ENCODE measurements at regions not wholly inside any gene's neighbourhood (a gene's known extent, or its start where the extent isn't known, plus 50 kb on each side); places are given as distances from the start of the nearest gene placed in this dataset.
A peak's percentile ranks its signal among the peaks of the same experiment; 100 is the strongest.

GRCh38 chr15:70439304-70439877 is 324.0 kb downstream of the UACA start:
- H3K4me1 Mint-ChIP-seq (ENCODE audit: low read depth) = peaks cover 30% of the 10 kb centered on the region
- peaks cover 36% of the 10 kb centered on the region for H3K27me3 Mint-ChIP-seq (ENCODE audit: low read depth)
- H3K4me3 Mint-ChIP-seq = no peak overlapping the region
- H3K9me3 Mint-ChIP-seq = no peaks in the 10 kb centered on the region
- DNase-seq = no peak
- no peak overlapping the region for H3K27ac Mint-ChIP-seq
- no peaks in the 10 kb centered on the region for H3K36me3 Mint-ChIP-seq (ENCODE audit: insufficient read depth in 2 of 2)
- ATAC-seq (replicated peaks in 1 of 2) = no peak

- no peak for ATAC-seq (replicated peaks in 1 of 2)
- Mint-ChIP-seq H3K36me3 (ENCODE audit: insufficient read depth in 2 of 2) (no peaks in the 10 kb centered on the region), H3K27ac (no peak overlapping the region)
Observed at GRCh38 chr15:70438776-70439175, 324.6 kb downstream of the UACA start.

DNA sequence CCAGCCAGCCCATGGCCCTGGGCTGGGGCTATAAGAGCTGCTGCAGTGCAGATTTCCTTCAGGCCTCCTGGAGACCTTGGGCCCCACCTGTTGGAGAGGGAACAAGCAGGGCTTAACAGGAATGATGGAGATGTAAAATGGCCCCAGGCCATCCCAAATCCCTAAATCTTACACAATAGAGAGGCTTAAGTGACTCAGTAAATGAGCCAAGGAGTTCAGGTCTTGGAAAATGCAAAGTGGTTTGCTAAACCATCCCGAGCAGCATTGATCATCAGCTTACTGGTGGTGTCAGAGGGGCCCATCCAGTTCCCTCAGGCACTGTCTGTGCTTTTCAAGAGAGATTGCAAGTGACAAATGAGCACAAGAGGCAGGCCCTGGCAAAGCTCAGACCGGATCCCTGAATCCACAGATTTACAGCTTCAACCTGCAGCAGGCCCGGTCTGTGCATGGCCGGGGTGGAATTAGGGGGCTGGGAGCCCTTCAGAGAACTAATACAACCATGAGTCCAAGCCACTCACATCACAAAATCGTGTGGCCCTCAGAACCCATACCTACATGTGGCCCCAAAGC is 325.4 kb downstream of the UACA start:
- Mint-ChIP-seq H3K27me3 (ENCODE audit: low read depth) (peaks cover 22% of the 10 kb centered on the region), H3K9me3 (no peaks in the 10 kb centered on the region), H3K4me3 (no peak overlapping the region), H3K27ac (no peak overlapping the region), H3K36me3 (ENCODE audit: insufficient read depth in 2 of 2) (no peaks in the 10 kb centered on the region), H3K4me1 (ENCODE audit: low read depth) (peaks cover 30% of the 10 kb centered on the region)
- DNase-seq = no peak
- ATAC-seq (replicated peaks in 1 of 2) = no peak

More at GRCh38 chr15:70438776-70439175, 324.6 kb downstream of the UACA start:
- peaks cover 30% of the 10 kb centered on the region for H3K27me3 Mint-ChIP-seq (ENCODE audit: low read depth)
- no peaks in the 10 kb centered on the region for H3K9me3 Mint-ChIP-seq
- no peak for DNase-seq
- H3K4me3 Mint-ChIP-seq = no peak overlapping the region
- H3K4me1 Mint-ChIP-seq (ENCODE audit: low read depth) = peaks cover 30% of the 10 kb centered on the region

DNA sequence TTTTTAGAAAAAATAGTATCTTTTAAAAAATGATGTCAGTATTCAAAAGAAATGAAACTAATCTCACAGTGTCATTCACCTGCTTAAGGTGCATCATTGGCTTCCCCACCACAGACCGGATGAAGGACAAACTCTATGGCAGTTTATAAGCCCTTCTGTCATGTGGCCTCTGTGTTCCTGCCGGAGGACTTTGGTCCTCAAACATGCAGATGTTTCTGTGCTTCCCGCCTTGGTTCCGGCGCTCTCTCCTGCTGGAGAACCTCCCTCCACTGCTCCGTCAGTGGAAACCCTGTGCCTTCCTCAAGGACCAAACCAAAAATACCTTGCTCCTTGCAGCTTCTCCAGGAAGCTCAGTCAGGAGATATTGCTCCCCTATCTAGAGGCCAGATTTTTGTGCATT is 326.3 kb downstream of the UACA start:
- no peak for DNase-seq
- Mint-ChIP-seq H3K4me1 (ENCODE audit: low read depth) (peaks cover 35% of the 10 kb centered on the region), H3K4me3 (no peak overlapping the region), H3K36me3 (ENCODE audit: insufficient read depth in 2 of 2) (no peaks in the 10 kb centered on the region), H3K27me3 (ENCODE audit: low read depth) (peaks cover 13% of the 10 kb centered on the region), H3K27ac (no peak overlapping the region), H3K9me3 (no peaks in the 10 kb centered on the region)
- ATAC-seq (replicated peaks in 1 of 2) = no peak

DNA sequence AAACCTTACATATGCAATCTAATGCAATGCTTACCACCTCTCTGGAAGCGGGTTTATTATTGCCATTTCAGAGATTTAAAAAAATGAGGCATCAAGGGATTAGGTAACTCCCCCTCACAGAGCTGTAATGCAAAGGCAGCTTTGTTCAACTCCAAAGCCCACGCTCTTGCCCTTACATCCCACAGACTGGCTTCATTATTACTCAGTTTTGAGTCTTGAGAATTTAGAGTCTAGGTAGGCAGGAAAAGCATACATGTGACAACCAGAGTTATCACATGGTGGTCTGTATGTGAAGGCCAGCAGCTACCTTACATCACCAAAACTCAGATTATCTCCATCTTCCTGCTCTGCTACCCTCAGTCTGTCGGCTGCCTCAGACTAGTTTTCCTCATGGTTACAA is 326.9 kb downstream of the UACA start:
- peak; percentile 87 for ATAC-seq (replicated peaks in 1 of 2)

DNA sequence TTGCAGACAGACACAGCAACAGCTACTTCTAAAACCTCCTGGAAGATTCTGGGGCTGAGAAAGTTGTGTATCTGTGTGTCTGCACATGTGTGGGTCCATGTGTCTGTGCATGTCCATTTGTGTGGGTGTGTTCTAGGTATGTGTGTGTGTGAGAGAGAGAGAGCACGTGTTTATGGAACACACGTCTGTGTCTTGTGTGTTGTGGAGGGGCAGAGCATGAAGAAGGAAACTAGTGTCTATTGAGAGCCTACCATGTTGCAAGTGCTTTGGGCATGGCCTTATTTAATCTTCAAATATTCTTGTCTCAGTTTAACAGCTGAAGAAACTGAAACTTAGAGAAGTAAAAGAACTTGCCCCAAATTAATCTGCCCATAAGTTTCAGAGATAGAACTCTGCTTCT is 327.5 kb downstream of the UACA start:
- H3K36me3 Mint-ChIP-seq (ENCODE audit: insufficient read depth in 2 of 2) = no peaks in the 10 kb centered on the region
- H3K4me1 Mint-ChIP-seq (ENCODE audit: low read depth) = peaks cover 35% of the 10 kb centered on the region
- peak overlapping the region; percentile 5 to 13 for H3K4me3 Mint-ChIP-seq
- peaks cover 13% of the 10 kb centered on the region for H3K27me3 Mint-ChIP-seq (ENCODE audit: low read depth)
- ATAC-seq (replicated peaks in 1 of 2) (peak in 1 of 2 donors; percentile 29), DNase-seq (no peak)
- H3K27ac Mint-ChIP-seq = no peak overlapping the region
- no peaks in the 10 kb centered on the region for H3K9me3 Mint-ChIP-seq

More for the DNA sequence above, 326.9 kb downstream of the UACA start:
- Mint-ChIP-seq H3K9me3 (no peaks in the 10 kb centered on the region), H3K27me3 (ENCODE audit: low read depth) (peaks cover 9% of the 10 kb centered on the region), H3K36me3 (ENCODE audit: insufficient read depth in 2 of 2) (no peaks in the 10 kb centered on the region), H3K27ac (no peak overlapping the region), H3K4me1 (ENCODE audit: low read depth) (peaks cover 35% of the 10 kb centered on the region), H3K4me3 (no peak overlapping the region)
- peak; percentile 40 to 53 for DNase-seq

DNA sequence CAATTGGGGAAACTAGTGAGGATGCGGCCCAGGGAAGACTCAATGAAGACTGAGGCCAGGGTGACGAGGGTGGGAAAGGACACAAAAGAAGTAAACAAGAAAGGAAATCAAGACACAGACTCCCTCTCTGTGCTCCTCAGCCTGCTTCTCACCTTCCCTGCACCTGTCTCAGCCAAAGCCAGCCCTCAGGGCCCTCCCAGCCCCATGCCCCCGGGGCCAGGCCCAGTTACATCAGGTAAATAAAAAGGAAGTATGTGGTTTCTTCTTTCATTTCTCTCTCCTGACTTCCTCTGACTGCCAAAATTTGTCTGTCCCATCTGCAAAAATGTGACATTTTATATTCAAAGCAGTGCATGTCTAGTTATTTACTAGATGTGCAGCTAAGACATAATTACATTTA is 328.0 kb downstream of the UACA start:
- DNase-seq (no peak), ATAC-seq (replicated peaks in 1 of 2) (no peak)
- H3K9me3 Mint-ChIP-seq = no peaks in the 10 kb centered on the region
- H3K27ac Mint-ChIP-seq = no peak overlapping the region
- no peaks in the 10 kb centered on the region for H3K36me3 Mint-ChIP-seq (ENCODE audit: insufficient read depth in 2 of 2)
- peaks cover 13% of the 10 kb centered on the region for H3K27me3 Mint-ChIP-seq (ENCODE audit: low read depth)
- H3K4me3 Mint-ChIP-seq = peak overlapping the region; percentile 5 to 13
- H3K4me1 Mint-ChIP-seq (ENCODE audit: low read depth) = peaks cover 35% of the 10 kb centered on the region

GRCh38 chr15:70433586-70434324 is 329.6 kb downstream of the UACA start:
- Mint-ChIP-seq H3K36me3 (ENCODE audit: insufficient read depth in 2 of 2) (no peaks in the 10 kb centered on the region), H3K4me3 (no peak overlapping the region), H3K4me1 (ENCODE audit: low read depth) (peaks cover 35% of the 10 kb centered on the region), H3K27ac (no peak overlapping the region), H3K9me3 (peaks cover 2 to 3% of the 10 kb centered on the region in 2 donors), H3K27me3 (ENCODE audit: low read depth) (peaks cover 19% of the 10 kb centered on the region)
- DNase-seq (no peak), ATAC-seq (replicated peaks in 1 of 2) (no peak)

GRCh38 chr15:70432924-70433495 is 330.3 kb downstream of the UACA start:
- H3K4me1 Mint-ChIP-seq (ENCODE audit: low read depth) = peaks cover 35% of the 10 kb centered on the region
- peaks cover 0 to 2% of the 10 kb centered on the region in 2 donors for H3K36me3 Mint-ChIP-seq (ENCODE audit: insufficient read depth in 2 of 2)
- no peak overlapping the region for H3K27ac Mint-ChIP-seq
- no peak overlapping the region for H3K4me3 Mint-ChIP-seq
- H3K27me3 Mint-ChIP-seq (ENCODE audit: low read depth) = peaks cover 19% of the 10 kb centered on the region
- no peak for DNase-seq
- H3K9me3 Mint-ChIP-seq = peaks cover 5 to 6% of the 10 kb centered on the region in 2 donors
- no peak for ATAC-seq (replicated peaks in 1 of 2)

DNA sequence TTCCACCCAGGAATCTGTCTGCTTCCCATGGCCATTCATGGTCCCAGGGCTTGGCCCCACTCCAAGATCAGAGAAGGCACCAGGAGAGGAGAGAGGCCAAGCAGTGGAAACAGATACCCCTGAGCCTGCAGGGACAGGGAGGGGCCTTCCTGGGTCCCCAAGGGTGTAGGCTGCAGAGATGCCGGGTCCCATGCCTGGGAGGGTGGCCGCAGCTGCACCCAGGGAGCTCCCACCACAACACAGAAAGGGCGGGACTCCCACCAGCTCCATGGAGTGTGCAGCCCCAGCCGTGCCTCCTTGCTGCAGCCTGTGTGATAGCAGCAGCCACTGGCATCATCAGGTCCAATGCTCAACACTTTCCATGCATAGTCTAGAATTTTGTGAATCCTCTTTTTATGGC is 331.5 kb downstream of the UACA start:
- peaks cover 19% of the 10 kb centered on the region for H3K27me3 Mint-ChIP-seq (ENCODE audit: low read depth)
- H3K4me3 Mint-ChIP-seq = no peak overlapping the region
- ATAC-seq (replicated peaks in 1 of 2) = no peak
- H3K4me1 Mint-ChIP-seq (ENCODE audit: low read depth) = peaks cover 29% of the 10 kb centered on the region
- peaks cover 5 to 7% of the 10 kb centered on the region in 2 donors for H3K9me3 Mint-ChIP-seq
- H3K36me3 Mint-ChIP-seq (ENCODE audit: insufficient read depth in 2 of 2) = peaks cover 0 to 2% of the 10 kb centered on the region in 2 donors
- DNase-seq = no peak
- no peak overlapping the region for H3K27ac Mint-ChIP-seq

- Mint-ChIP-seq H3K4me3 (no peak overlapping the region), H3K27ac (no peak overlapping the region), H3K27me3 (ENCODE audit: low read depth) (peaks cover 18% of the 10 kb centered on the region), H3K36me3 (ENCODE audit: insufficient read depth in 2 of 2) (peaks cover 0 to 2% of the 10 kb centered on the region in 2 donors), H3K4me1 (ENCODE audit: low read depth) (peaks cover 29% of the 10 kb centered on the region), H3K9me3 (peaks cover 5 to 9% of the 10 kb centered on the region in 2 donors)
- ATAC-seq (replicated peaks in 1 of 2) = no peak
- no peak for DNase-seq
Observed at GRCh38 chr15:70430069-70430468, 332.4 kb upstream of the TLE3 start.

DNA sequence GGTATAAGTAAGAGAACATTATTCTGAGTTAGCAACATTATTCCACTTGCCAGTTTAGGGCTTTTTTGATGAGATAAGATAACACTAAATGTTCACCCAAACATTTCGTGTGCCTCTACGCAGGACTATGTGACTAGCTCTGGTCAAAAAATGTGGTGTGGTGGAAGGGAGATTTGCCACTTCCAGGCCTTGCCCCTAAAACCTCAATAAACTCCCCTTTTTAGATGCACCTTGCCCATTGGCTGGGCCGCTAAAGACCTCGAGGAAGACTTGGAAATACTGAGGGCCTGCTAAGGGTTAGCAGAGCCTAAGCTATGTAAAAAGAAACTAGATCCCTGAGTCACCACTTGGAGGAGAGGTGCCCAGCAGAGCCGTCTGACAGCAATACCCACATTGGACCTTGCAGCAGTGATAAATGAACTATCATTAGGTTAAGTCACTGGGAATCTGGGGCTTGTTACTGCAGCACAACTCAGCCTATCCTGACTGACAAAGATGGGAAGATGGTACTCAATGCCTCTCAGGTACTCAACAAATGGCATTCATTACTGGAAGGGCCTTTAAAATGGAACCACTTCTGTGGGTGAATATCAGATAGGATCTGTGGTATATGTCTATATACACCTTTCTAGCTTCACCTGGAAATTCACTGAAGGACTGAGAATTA is 331.5 kb upstream of the TLE3 start:
- Mint-ChIP-seq H3K4me3 (no peak overlapping the region), H3K36me3 (ENCODE audit: insufficient read depth in 2 of 2) (peaks cover 0 to 2% of the 10 kb centered on the region in 2 donors), H3K27me3 (ENCODE audit: low read depth) (peaks cover 14% of the 10 kb centered on the region), H3K9me3 (peaks cover 5 to 9% of the 10 kb centered on the region in 2 donors), H3K4me1 (ENCODE audit: low read depth) (peaks cover 32% of the 10 kb centered on the region), H3K27ac (no peak overlapping the region)
- no peak for ATAC-seq (replicated peaks in 1 of 2)
- DNase-seq = no peak

Measured in activated T-cell treated with anti-CD3 and anti-CD28 coated beads, Interleukin-2, amount 50 U/mL, for 72 hours (primary cell).